C4-2B (cell line): ENCODE measurements at regions not wholly inside any gene's neighbourhood (a gene's known extent, or its start where the extent isn't known, plus 50 kb on each side); places are given as distances from the start of the nearest gene placed in this dataset.

Source experiments
- H3K27ac ChIP-seq: fragments of 450-650 bp; 2 replicates; pipeline ENCODE4 v1.5.1; 2017
- CTCF ChIP-seq: fragments of 450-650 bp; conservative IDR thresholded peaks from 2 replicates; pipeline ENCODE4 v1.5.1; 2017; ENCODE audit warnings: mild to moderate bottlenecking
- ZFX ChIP-seq: fragments of 450-650 bp; IDR thresholded peaks from 2 replicates; pipeline ENCODE4 v1.6.1; 2017

GRCh38 chr2:2926009-2926857 lies 451.4 kb downstream of the EIPR1 start:
- no peak for TF ChIP-seq ZFX
- no peak for TF ChIP-seq CTCF
- no peak overlapping the region for H3K27ac ChIP-seq

- no peak for TF ChIP-seq CTCF
- no peak for TF ChIP-seq ZFX
- no peak overlapping the region for H3K27ac ChIP-seq
Measured at GRCh38 chr2:2922156-2922555, 455.5 kb downstream of the EIPR1 start.

GRCh38 chr2:2921011-2921720 lies 456.5 kb downstream of the EIPR1 start:
- no peak overlapping the region for H3K27ac ChIP-seq
- TF ChIP-seq CTCF (no peak), ZFX (no peak)

GRCh38 chr2:2919574-2920365 lies 457.8 kb downstream of the EIPR1 start:
- H3K27ac ChIP-seq: no peak overlapping the region
- no peak for TF ChIP-seq CTCF
- no peak for TF ChIP-seq ZFX

GRCh38 chr2:2919026-2919425 lies 458.6 kb downstream of the EIPR1 start:
- TF ChIP-seq ZFX (no peak), CTCF (no peak)
- H3K27ac ChIP-seq: no peak overlapping the region

- no peak for TF ChIP-seq CTCF
- TF ChIP-seq ZFX: no peak
- H3K27ac ChIP-seq: no peak overlapping the region
Measured at GRCh38 chr2:2916621-2917020, 461.0 kb downstream of the EIPR1 start.
